Naive thymus-derived CD4-positive, alpha-beta T cell (primary cell): ENCODE measurements at regions not wholly inside any gene's neighbourhood (a gene's known extent, or its start where the extent isn't known, plus 50 kb on each side); places are given as distances from the start of the nearest gene placed in this dataset.

ENCODE experiments used
- ATAC-seq: fragments of 150-1000 bp; cut with Tn5 transposase; 2 replicates; pipeline ENCODE4 v1.10.0; 2021; ENCODE audit warnings: mild to moderate bottlenecking, moderate library complexity
- CTCF ChIA-PET: fragments of 350-600 bp; sonication (Branson Sonifier 250); formaldehyde crosslinking; loops from one replicate; lab custom pipeline; 2021; ENCODE audit warnings: antibody characterized with exemption; lab: Charles Lee
- POLR2A ChIA-PET: fragments of 350-600 bp; sonication (Branson Sonifier 250); formaldehyde crosslinking; loops from one replicate; lab custom pipeline; 2021; ENCODE audit warnings: antibody characterized with exemption, inconsistent platforms; lab: Charles Lee
- DNase-seq, 9 donors: peaks; one replicate each; pipeline versions ENCODE4 v3.0.0 to v3.0.0-alpha.2; 2020 to 2022; ENCODE audit warnings: mixed read lengths in 1 of 9
- H3K27ac ChIP-seq: one replicate; pipeline ENCODE4 v1.7.0; 2013; ENCODE audit warnings: mild to moderate bottlenecking, low read depth, low read length, moderate library complexity
- H3K27me3 ChIP-seq, 2 donors: one replicate each; pipeline ENCODE4 v1.7.0; 2013; ENCODE audit warnings: low read length in 2 of 2, mild to moderate bottlenecking in 2 of 2, moderate library complexity in 2 of 2; ENCODE audit not compliant: control insufficient read depth in 2 of 2, insufficient read depth in 2 of 2
- H3K36me3 ChIP-seq, 3 experiments: 1 replicate in 2 of 3; 2 replicates in 1 of 3; pipeline ENCODE4 v1.7.0; 2013; ENCODE audit warnings: low read length in 3 of 3, mild to moderate bottlenecking in 3 of 3, moderate library complexity in 1 of 3; ENCODE audit not compliant: insufficient read depth in 3 of 3, control insufficient read depth in 2 of 3
- H3K4me1 ChIP-seq, 2 donors: one replicate each; pipeline ENCODE4 v1.7.0; 2013; ENCODE audit warnings: low read length in 2 of 2, mild to moderate bottlenecking in 2 of 2, moderate library complexity in 1 of 2; ENCODE audit not compliant: control insufficient read depth in 2 of 2, insufficient read depth in 2 of 2
- H3K4me3 ChIP-seq: 2 replicates; pipeline ENCODE4 v1.7.0; 2013; ENCODE audit warnings: mild to moderate bottlenecking, low read length
- H3K9me3 ChIP-seq, 3 experiments: 1 replicate in 2 of 3; 2 replicates in 1 of 3; pipeline ENCODE4 v1.7.0; 2013; ENCODE audit warnings: low read length in 3 of 3; ENCODE audit not compliant: control insufficient read depth in 2 of 3
- H3K27ac Mint-ChIP-seq, 9 donors: one replicate each; pipeline ENCODE4 v1.8.0; 2020 to 2022; ENCODE audit warnings: mixed read lengths in 9 of 9, mild to moderate bottlenecking in 8 of 9, moderate library complexity in 5 of 9, inconsistent platforms in 2 of 9
- H3K27me3 Mint-ChIP-seq, 5 donors: one replicate each; pipeline ENCODE4 v1.8.0; 2021 to 2022; ENCODE audit warnings: mixed read lengths in 5 of 5, mild to moderate bottlenecking in 1 of 5
- H3K36me3 Mint-ChIP-seq, 5 donors: one replicate each; pipeline ENCODE4 v1.8.0; 2020 to 2022; ENCODE audit warnings: mixed read lengths in 5 of 5, mild to moderate bottlenecking in 3 of 5, inconsistent platforms in 1 of 5
- H3K4me1 Mint-ChIP-seq, 7 donors: one replicate each; pipeline ENCODE4 v1.8.0; 2020 to 2022; ENCODE audit warnings: mixed read lengths in 7 of 7, mild to moderate bottlenecking in 3 of 7, inconsistent platforms in 1 of 7
- H3K4me3 Mint-ChIP-seq, 10 donors: one replicate each; pipeline ENCODE4 v1.8.0; 2020 to 2022; ENCODE audit warnings: mild to moderate bottlenecking in 10 of 10, mixed read lengths in 10 of 10, moderate library complexity in 6 of 10, inconsistent platforms in 2 of 10
- H3K9me3 Mint-ChIP-seq, 11 donors: one replicate each; pipeline ENCODE4 v1.8.0; 2020 to 2022; ENCODE audit warnings: mixed read lengths in 11 of 11, mild to moderate bottlenecking in 4 of 11, inconsistent platforms in 1 of 11, moderate library complexity in 1 of 11
- intact Hi-C, 2 donors: fragments of 100-400 bp; cut with micrococcal nuclease; formaldehyde crosslinking; loops; one replicate each; pipeline ENCODE4 v1.15.1; 2023

DNA sequence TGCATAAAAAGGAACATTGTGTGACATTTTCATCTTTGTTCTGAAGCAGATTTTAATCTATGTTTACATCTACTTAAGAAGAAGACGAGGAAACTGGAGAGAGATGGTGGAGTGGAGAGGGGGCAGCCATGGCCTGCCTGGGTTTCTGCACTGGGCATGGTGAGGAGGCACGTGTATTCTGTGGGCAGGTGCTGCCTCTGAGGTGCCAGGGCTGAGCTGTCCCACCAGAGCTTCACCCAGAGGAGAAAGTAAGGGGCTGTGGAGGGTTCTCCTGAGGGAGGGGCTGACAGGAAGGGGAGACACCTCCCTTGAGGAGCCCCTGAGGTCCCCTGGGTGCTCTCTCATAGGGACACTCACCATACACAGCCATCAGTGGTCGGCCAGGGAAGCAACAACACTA, 372.4 kb upstream of the OR4E1 start:
- DNase-seq = no peak
- Mint-ChIP-seq H3K9me3 (peaks cover 0 to 3% (median 0%) of the 10 kb centered on the region in 11 donors), H3K36me3 (peaks cover 0 to 2% (median 0%) of the 10 kb centered on the region in 5 donors), H3K27me3 (no peaks in the 10 kb centered on the region), H3K27ac (peak overlapping the region; percentile 77 to 92 (median 87)), H3K4me1 (peaks cover 5 to 63% (median 40%) of the 10 kb centered on the region in 7 donors), H3K4me3 (peak overlapping the region in 9 of 10 donors; percentile 6 to 59 (median 55))
- ATAC-seq = no peak
- ChIA-PET CTCF (interaction anchor here (0.6 to 2.7 kb wide), 8 partner anchors 8 to 524 kb away, joined by 3 to 12 read pairs (median 9); no protein-coding TSS in a partner anchor), POLR2A (interaction anchor here (0.9 to 1.8 kb wide), 4 partner anchors 43 to 56 kb away, joined by 3 to 11 read pairs (median 3); no protein-coding TSS in a partner anchor)
- H3K4me1 ChIP-seq = no peaks in the 10 kb centered on the region
- no peaks in the 10 kb centered on the region for H3K36me3 ChIP-seq
- H3K9me3 ChIP-seq = no peaks in the 10 kb centered on the region
- intact Hi-C loops = loop anchor here (2.0 to 5.0 kb wide), 2 partner anchors 36 to 511 kb away; no protein-coding TSS in a partner anchor
- H3K4me3 ChIP-seq = no peak overlapping the region
- no peaks in the 10 kb centered on the region for H3K27me3 ChIP-seq
- H3K27ac ChIP-seq = peak overlapping the region; percentile 57

DNA sequence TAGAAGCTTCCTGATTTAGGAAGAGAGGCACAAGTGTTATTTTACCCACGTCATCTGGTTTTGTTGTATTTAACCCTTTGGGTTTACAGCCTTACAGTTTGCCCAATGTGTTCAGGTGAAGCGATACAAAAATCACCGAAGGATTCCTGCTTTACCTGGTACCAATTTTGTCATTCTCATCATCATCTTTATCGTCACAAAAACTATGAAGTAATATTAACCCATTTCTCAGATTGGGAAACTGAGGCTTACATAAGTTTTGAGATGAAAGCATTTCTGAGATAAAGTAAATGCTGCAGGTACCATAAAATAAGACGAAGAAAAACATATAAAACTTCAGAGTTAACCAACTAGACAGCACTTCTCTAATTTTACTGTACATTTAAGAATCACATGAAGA, 370.6 kb upstream of the OR4E1 start:
- ChIA-PET CTCF (no interaction called here), POLR2A (interaction anchor here (0.9 to 1.0 kb wide), 2 partner anchors 27 to 34 kb away, joined by 3 to 4 read pairs; no protein-coding TSS in a partner anchor)
- Mint-ChIP-seq H3K9me3 (no peaks in the 10 kb centered on the region), H3K36me3 (no peaks in the 10 kb centered on the region), H3K27ac (peak overlapping the region in 2 of 9 donors; percentile 62), H3K4me1 (peaks cover 5 to 67% (median 43%) of the 10 kb centered on the region in 7 donors), H3K4me3 (no peak overlapping the region), H3K27me3 (no peaks in the 10 kb centered on the region)
- H3K4me1 ChIP-seq = no peaks in the 10 kb centered on the region
- no peaks in the 10 kb centered on the region for H3K9me3 ChIP-seq
- H3K27me3 ChIP-seq = no peaks in the 10 kb centered on the region
- no peaks in the 10 kb centered on the region for H3K36me3 ChIP-seq
- intact Hi-C loops = no loop called here
- DNase-seq (no peak), ATAC-seq (no peak)
- no peak overlapping the region for H3K4me3 ChIP-seq
- no peak overlapping the region for H3K27ac ChIP-seq

DNA sequence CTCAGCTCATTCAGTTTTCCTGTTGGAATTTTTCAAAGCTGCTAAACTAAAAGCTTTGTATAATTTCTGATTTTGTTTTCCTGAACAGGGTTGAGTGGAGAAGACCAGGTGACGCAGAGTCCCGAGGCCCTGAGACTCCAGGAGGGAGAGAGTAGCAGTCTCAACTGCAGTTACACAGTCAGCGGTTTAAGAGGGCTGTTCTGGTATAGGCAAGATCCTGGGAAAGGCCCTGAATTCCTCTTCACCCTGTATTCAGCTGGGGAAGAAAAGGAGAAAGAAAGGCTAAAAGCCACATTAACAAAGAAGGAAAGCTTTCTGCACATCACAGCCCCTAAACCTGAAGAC, 367.1 kb upstream of the OR4E1 start:
- peak overlapping the region; percentile 64 for H3K27ac ChIP-seq
- peak overlapping the region; percentile 79 to 91 (median 83) for H3K4me3 Mint-ChIP-seq
- CTCF ChIA-PET = interaction anchor here (0.9 to 1.6 kb wide), 10 partner anchors 14 to 62 kb away, joined by 3 to 11 read pairs (median 4); no protein-coding TSS in a partner anchor
- peaks cover 0 to 8% (median 0%) of the 10 kb centered on the region in 5 donors for H3K27me3 Mint-ChIP-seq
- no peaks in the 10 kb centered on the region for H3K36me3 ChIP-seq
- peaks cover 2 to 34% (median 13%) of the 10 kb centered on the region in 7 donors for H3K4me1 Mint-ChIP-seq
- H3K4me1 ChIP-seq = no peaks in the 10 kb centered on the region
- no peaks in the 10 kb centered on the region for H3K27me3 ChIP-seq
- peak overlapping the region; percentile 40 for H3K4me3 ChIP-seq
- H3K9me3 ChIP-seq = no peaks in the 10 kb centered on the region
- H3K36me3 Mint-ChIP-seq = no peaks in the 10 kb centered on the region
- no peak for DNase-seq
- intact Hi-C loops = loop anchor here (1.0 to 2.0 kb wide), 4 partner anchors 37 to 530 kb away; no protein-coding TSS in a partner anchor
- POLR2A ChIA-PET = interaction anchor here (0.9 to 1.6 kb wide), 6 partner anchors 13 to 529 kb away, joined by 3 to 9 read pairs (median 4); no protein-coding TSS in a partner anchor
- ATAC-seq = peak; percentile 24
- peak overlapping the region; percentile 80 to 92 (median 88) for H3K27ac Mint-ChIP-seq
- no peaks in the 10 kb centered on the region for H3K9me3 Mint-ChIP-seq

DNA sequence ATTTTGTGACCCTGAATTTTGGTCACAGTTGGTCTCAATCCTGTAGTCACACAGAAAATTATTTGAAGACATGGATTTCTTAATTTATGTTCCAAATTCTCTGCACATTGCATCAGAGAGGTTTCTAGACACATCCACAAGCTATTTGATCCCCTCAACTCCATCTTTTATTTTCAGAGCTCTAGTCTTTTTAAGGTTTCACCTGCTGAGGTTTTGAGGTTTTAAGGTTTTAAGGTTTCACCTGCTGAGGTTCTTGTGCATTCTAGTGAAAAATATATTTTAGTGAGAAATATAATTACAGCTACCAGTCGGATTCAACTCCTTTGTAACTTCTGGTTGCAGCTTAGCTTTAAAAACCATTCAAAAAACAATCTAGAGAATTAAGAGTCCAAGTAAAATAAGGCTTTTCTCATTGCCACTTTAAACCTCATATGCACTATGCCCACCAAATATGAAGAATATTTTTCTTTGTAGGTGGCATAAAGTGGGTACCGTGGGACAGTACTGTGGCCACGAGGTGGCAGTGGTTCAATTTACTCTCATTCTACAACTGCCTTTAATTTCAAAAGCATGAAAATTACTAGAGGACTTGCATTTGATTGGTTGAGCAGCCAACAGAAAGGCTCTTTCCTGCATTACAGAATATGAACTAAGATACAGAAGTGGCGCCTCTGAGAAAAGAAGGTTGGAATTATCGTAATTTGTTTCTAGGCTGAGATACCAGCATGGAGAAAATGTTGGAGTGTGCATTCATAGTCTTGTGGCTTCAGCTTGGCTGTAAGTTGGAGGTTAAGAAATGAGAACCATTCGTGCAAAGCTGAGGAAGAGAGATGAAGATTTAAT, 366.5 kb upstream of the OR4E1 start:
- peak overlapping the region; percentile 40 for H3K4me3 ChIP-seq
- Mint-ChIP-seq H3K9me3 (no peaks in the 10 kb centered on the region), H3K4me1 (peaks cover 2 to 34% (median 12%) of the 10 kb centered on the region in 7 donors), H3K27ac (peak overlapping the region; percentile 80 to 92 (median 88)), H3K27me3 (peaks cover 0 to 8% (median 0%) of the 10 kb centered on the region in 5 donors), H3K36me3 (no peaks in the 10 kb centered on the region), H3K4me3 (peak overlapping the region; percentile 79 to 91 (median 83))
- no peaks in the 10 kb centered on the region for H3K27me3 ChIP-seq
- intact Hi-C loops = loop anchor here (1.0 to 2.0 kb wide), 4 partner anchors 37 to 530 kb away; no protein-coding TSS in a partner anchor
- no peaks in the 10 kb centered on the region for H3K36me3 ChIP-seq
- no peaks in the 10 kb centered on the region for H3K9me3 ChIP-seq
- POLR2A ChIA-PET = interaction anchor here (0.9 to 1.6 kb wide), 6 partner anchors 14 to 530 kb away, joined by 3 to 9 read pairs (median 4); no protein-coding TSS in a partner anchor
- peak overlapping the region; percentile 64 for H3K27ac ChIP-seq
- no peaks in the 10 kb centered on the region for H3K4me1 ChIP-seq
- peak in 7 of 9 donors; percentile 46 to 70 (median 59) for DNase-seq
- CTCF ChIA-PET = interaction anchor here (0.8 to 1.6 kb wide), 12 partner anchors 14 to 118 kb away, joined by 3 to 11 read pairs (median 4); no protein-coding TSS in a partner anchor
- peak; percentile 93 for ATAC-seq

DNA sequence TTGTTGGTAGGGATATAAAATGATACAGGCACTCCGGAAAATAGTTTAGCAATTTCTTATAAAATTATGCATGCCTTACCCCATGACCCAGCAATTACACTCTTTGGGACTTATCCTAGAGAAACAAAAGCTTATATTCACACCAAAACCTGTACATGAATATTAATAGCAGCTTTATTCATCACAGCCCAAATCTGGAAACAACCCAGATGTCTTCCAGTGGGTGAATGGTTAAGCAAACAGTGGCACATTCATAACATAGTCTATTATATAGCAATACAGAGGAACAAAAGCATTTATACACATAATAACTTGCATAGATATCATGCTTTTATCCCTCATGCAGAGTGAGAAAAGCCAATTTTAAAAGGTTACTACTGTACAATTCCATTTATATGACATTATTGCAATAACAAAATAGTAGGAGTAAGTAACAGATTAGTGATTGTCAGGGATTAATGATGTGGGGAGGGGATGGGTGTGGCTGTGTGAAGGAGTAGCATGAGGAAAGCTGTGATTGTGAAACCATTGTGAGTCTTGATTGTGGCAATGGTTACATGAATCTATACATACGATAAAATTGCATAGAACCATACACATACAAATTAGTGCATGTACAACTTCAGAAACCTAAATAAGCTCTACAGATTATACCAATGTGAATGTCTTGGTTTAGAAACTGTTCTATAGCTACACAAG, 363.1 kb upstream of the OR4E1 start:
- ATAC-seq (no peak), DNase-seq (no peak)
- no peaks in the 10 kb centered on the region for H3K36me3 ChIP-seq
- no peak overlapping the region for H3K4me3 ChIP-seq
- Mint-ChIP-seq H3K4me3 (no peak overlapping the region), H3K4me1 (peaks cover 2 to 19% (median 12%) of the 10 kb centered on the region in 7 donors), H3K36me3 (no peaks in the 10 kb centered on the region), H3K27ac (no peak overlapping the region), H3K9me3 (no peaks in the 10 kb centered on the region), H3K27me3 (peaks cover 0 to 20% (median 0%) of the 10 kb centered on the region in 5 donors)
- H3K4me1 ChIP-seq = no peaks in the 10 kb centered on the region
- no peaks in the 10 kb centered on the region for H3K27me3 ChIP-seq
- intact Hi-C loops = no loop called here
- POLR2A ChIA-PET = interaction anchor here (0.6 to 0.8 kb wide), 4 partner anchors 17 to 829 kb away, joined by 3 to 4 read pairs (median 3); no protein-coding TSS in a partner anchor
- no peaks in the 10 kb centered on the region for H3K9me3 ChIP-seq
- no peak overlapping the region for H3K27ac ChIP-seq
- CTCF ChIA-PET = interaction anchor here (1.1 to 1.2 kb wide), 3 partner anchors 46 to 534 kb away, joined by 3 to 6 read pairs (median 5); no protein-coding TSS in a partner anchor

DNA sequence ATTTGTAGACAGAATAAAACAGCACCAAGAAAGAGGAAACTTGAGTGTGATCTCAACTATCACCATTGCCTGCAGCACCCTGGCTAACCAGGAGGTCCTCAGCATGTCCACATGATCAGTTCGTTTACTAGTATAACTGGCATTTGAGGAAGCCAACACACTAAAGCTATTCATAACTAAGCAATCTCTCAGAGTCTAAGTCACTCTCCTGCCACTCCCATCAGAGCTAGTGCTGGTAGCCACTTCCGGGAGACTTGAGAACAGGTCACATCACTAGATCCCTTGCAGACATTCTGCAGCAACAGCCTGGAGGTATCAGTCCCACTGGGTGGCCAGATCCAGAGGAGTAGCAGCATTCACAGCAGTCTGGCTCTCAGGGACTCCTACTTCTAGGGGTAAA, 352.9 kb upstream of the OR4E1 start:
- no peak overlapping the region for H3K4me3 ChIP-seq
- intact Hi-C loops = no loop called here
- H3K9me3 ChIP-seq = no peaks in the 10 kb centered on the region
- H3K4me1 ChIP-seq = no peaks in the 10 kb centered on the region
- CTCF ChIA-PET = interaction anchor here (0.5 to 1.2 kb wide), 2 partner anchors 14 to 158 kb away, joined by 3 to 4 read pairs; no protein-coding TSS in a partner anchor
- Mint-ChIP-seq H3K4me1 (peaks cover 0 to 7% (median 5%) of the 10 kb centered on the region in 7 donors), H3K36me3 (no peaks in the 10 kb centered on the region), H3K27me3 (peaks cover 0 to 15% (median 0%) of the 10 kb centered on the region in 5 donors), H3K9me3 (peaks cover 0 to 1% (median 0%) of the 10 kb centered on the region in 11 donors), H3K27ac (no peak overlapping the region), H3K4me3 (peak overlapping the region in 3 of 10 donors; percentile 9 to 27 (median 18))
- no peaks in the 10 kb centered on the region for H3K27me3 ChIP-seq
- no peaks in the 10 kb centered on the region for H3K36me3 ChIP-seq
- POLR2A ChIA-PET = interaction anchor here (1.5 kb wide), 1 partner anchor 17 kb away, joined by 7 read pairs; no protein-coding TSS in a partner anchor
- no peak for ATAC-seq
- no peak overlapping the region for H3K27ac ChIP-seq
- no peak for DNase-seq
